Central memory CD8-positive, alpha-beta T cell (primary cell): ENCODE measurements at regions not wholly inside any gene's neighbourhood (a gene's known extent, or its start where the extent isn't known, plus 50 kb on each side); places are given as distances from the start of the nearest gene placed in this dataset.
"Not testable (repeated sequence)": the region's sequence is repeated elsewhere in the genome, so short reads cannot be mapped to it uniquely, and the experiment has no call there.

Experiments
- ATAC-seq: fragments of 150-1000 bp; cut with Tn5 transposase; replicated peaks from 2 replicates; pipeline ENCODE4 v1.10.0; 2022; ENCODE audit warnings: mild to moderate bottlenecking, moderate FRiP score, moderate number of reproducible peaks; ENCODE audit not compliant: poor library complexity, severe bottlenecking; ENCODE audit errors: extremely low read depth
- DNase-seq, 2 donors: peaks; one replicate each; pipeline ENCODE4 v3.0.0; 2021; ENCODE audit warnings: low spot score in 2 of 2
- H3K27ac Mint-ChIP-seq: one replicate; pipeline ENCODE4 v1.8.0; 2022; ENCODE audit warnings: low read depth, mild to moderate bottlenecking, moderate library complexity, mixed read lengths
- H3K27me3 Mint-ChIP-seq: one replicate; pipeline ENCODE4 v1.8.0; 2022; ENCODE audit warnings: mixed read lengths
- H3K36me3 Mint-ChIP-seq: one replicate; pipeline ENCODE4 v1.8.0; 2022; ENCODE audit warnings: mild to moderate bottlenecking, moderate library complexity, mixed read lengths; ENCODE audit not compliant: insufficient read depth
- H3K4me1 Mint-ChIP-seq: one replicate; pipeline ENCODE4 v1.8.0; 2022; ENCODE audit warnings: mixed read lengths
- H3K4me3 Mint-ChIP-seq: one replicate; pipeline ENCODE4 v1.8.0; 2022; ENCODE audit warnings: mild to moderate bottlenecking, moderate library complexity, mixed read lengths
- H3K9me3 Mint-ChIP-seq: one replicate; pipeline ENCODE4 v1.8.0; 2022; ENCODE audit warnings: mixed read lengths

DNA sequence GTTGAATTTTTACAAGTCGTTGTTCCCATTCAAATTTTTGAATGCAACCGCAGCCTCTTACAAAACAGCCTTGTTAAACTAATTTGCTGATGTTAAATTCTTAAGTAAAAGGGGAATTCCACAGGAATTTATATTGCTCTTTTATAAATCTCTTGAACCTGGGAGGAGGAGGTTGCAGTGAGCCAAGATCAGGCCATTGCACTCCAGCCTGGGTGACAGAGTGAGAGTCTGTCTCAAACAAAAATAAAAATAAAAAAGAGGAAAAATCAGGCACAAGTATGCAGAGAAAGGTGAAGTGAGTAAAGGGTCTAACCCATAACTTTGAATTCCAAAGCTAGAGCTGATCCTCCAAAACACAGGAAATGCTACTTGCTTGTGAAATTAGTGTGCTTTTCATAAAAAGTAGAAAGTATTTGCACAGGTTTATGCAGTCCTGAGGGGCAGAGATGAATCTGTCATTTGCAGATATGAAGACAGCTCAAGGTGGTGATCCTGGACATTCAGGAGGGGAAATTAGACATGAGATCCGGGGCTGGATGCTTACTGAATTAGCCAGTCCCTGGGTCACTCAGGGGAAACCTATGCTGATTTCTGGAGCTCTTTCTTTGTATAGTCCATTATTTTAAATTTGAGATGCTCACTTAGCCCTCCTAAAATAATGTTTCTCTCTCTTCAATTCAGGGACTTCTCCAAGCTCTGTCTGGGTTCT lies 53.7 kb downstream of the OR11H2 start:
- H3K27me3 Mint-ChIP-seq, H3K9me3 Mint-ChIP-seq, H3K4me1 Mint-ChIP-seq, DNase-seq, H3K27ac Mint-ChIP-seq, H3K4me3 Mint-ChIP-seq, H3K36me3 Mint-ChIP-seq: not testable (repeated sequence)
- peak; percentile 9 for ATAC-seq

DNA sequence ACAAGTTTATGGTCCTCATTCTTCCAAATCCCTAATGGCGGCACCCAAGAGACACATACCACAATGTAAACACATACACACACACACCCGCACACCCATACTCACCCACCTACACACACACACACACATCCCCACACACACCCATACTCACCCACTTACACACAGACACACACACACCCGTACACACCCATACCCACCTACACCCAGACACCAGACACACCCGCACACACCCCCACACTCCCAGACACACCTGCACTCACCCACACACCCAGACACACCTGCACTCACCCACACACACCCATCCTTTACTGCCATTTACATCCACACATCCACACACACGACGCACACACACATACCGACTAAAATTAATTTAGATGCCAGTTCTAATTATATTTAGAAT lies 55.0 kb downstream of the OR11H2 start:
- not testable (repeated sequence) for H3K4me1 Mint-ChIP-seq, H3K36me3 Mint-ChIP-seq, H3K9me3 Mint-ChIP-seq, H3K27me3 Mint-ChIP-seq, H3K27ac Mint-ChIP-seq, H3K4me3 Mint-ChIP-seq, DNase-seq
- peak; percentile 37 for ATAC-seq

DNA sequence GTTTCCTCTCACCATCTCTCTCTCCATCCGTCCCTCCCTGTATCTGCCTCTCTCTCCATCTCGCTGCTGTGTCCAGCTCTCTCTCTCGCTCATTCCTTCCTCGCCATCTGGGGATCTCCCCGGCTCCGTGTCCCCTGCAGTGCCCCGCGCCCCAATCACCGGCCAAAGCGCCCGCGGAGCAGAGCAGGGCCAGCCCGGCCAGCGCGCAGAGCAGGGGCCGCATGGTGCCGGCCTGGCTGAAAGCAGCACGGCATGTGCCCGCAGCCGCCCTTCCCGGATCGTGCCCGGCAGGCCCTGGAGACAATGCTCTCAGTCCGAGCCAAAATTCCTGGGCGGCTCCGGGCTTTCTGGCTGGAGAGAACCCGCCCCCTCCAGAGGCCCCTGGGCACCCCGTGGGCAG lies 75.1 kb downstream of the OR11H2 start:
- H3K27ac Mint-ChIP-seq, H3K27me3 Mint-ChIP-seq, H3K4me3 Mint-ChIP-seq, H3K4me1 Mint-ChIP-seq, H3K36me3 Mint-ChIP-seq, DNase-seq, H3K9me3 Mint-ChIP-seq, ATAC-seq: not testable (repeated sequence)

DNA sequence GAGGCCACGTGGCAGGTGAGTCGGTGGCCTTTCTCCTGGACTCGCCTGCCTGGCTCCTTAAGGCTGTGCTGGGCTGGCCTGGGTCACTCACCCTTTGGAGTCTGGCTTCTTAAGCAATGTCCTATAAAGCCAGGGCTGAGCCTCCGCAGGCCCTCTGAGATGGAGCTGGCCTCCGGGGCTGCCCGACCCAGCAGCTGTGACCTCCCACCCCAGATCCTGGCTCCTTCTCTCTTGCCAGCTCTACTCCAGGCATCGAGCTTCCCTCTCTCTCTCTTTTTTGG lies 75.7 kb downstream of the OR11H2 start:
- ATAC-seq = peak; percentile 12
- H3K27me3 Mint-ChIP-seq, H3K4me3 Mint-ChIP-seq, H3K9me3 Mint-ChIP-seq, H3K36me3 Mint-ChIP-seq, DNase-seq, H3K4me1 Mint-ChIP-seq, H3K27ac Mint-ChIP-seq: not testable (repeated sequence)

DNA sequence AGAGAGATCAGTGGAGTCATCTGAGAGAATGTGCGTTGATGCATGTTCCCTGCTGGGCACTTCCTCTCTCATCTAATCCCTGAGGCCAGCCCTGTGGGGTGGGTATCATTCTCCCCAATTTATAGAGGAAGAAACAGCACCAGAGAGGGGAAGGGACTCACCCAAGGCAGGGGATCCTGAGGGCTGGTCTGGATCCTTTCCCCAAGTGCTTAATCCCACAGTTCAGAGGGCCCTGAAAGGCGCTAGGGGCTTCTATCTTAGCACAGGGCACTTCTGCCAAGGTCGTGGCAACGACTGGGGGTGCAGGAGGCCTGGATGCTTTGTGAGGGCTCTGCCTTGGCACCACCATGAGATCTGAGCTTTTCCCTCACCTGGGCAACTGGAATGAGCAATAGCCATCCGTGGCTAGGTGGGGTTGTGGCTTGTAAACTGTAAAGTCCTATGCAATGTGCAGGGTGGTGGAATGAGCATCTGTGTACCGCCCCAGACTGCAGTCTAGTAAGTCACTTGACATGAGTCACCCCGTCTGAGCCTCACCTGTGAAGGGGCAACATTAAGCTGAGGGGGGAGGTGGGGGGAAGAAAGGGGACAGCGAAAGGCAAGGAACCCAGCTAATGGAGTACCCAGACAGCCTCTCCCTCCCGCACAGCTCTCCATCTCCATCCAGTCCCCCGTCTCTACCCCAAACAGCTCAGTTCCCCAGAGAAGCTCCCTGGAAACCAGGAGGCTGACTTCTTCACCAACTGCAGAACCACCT lies 76.2 kb downstream of the OR11H2 start:
- H3K36me3 Mint-ChIP-seq, H3K4me1 Mint-ChIP-seq, ATAC-seq, DNase-seq, H3K27me3 Mint-ChIP-seq, H3K9me3 Mint-ChIP-seq, H3K4me3 Mint-ChIP-seq, H3K27ac Mint-ChIP-seq: not testable (repeated sequence)

DNA sequence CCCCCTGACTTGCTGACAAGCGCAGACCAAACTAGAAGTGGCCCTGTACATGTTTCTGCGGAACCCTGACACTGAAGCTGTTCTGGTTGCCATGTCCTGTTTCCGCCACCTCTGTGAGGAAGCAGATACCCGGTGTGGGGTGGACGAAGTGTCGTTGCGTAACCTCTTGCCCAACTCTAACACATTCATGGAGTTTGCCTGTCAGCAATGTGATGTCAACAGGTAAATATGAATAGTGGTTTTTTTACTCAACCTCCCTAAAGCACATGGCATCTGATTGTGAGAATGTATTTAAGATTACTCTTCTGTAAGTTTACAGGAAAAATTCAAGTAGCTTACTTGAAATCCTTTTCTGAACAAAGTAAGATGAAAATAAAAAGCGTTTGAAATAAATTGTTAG lies 100.1 kb downstream of the OR11H2 start:
- not testable (repeated sequence) for H3K36me3 Mint-ChIP-seq, H3K4me3 Mint-ChIP-seq, DNase-seq, H3K27ac Mint-ChIP-seq, H3K4me1 Mint-ChIP-seq, ATAC-seq, H3K27me3 Mint-ChIP-seq, H3K9me3 Mint-ChIP-seq
